Transverse colon (tissue), 4 donors: ENCODE measurements at regions not wholly inside any gene's neighbourhood (a gene's known extent, or its start where the extent isn't known, plus 50 kb on each side); places are given as distances from the start of the nearest gene placed in this dataset.

Experiments used
- DNase-seq: peaks from one replicate; pipeline ENCODE4 v3.0.0-alpha.2; 2019
- H3K27ac ChIP-seq, 4 donors: fragments of 200-600 bp; sonication (generic); 2 replicates each; pipeline ENCODE4 v1.5.1; 2016 to 2018; ENCODE audit warnings: inconsistent platforms in 4 of 4
- H3K27me3 ChIP-seq: fragments of 200-600 bp; sonication (generic); 2 replicates; pipeline ENCODE4 v1.5.1; 2017; ENCODE audit warnings: inconsistent platforms
- H3K36me3 ChIP-seq, 4 donors: fragments of 200-600 bp; sonication (generic); 2 replicates each; pipeline ENCODE4 v1.5.1; 2017 to 2019; ENCODE audit warnings: inconsistent platforms in 4 of 4
- H3K4me1 ChIP-seq, 4 donors: fragments of 200-600 bp; sonication (generic); 2 replicates each; pipeline ENCODE4 v1.5.1; 2017 to 2020; ENCODE audit warnings: inconsistent platforms in 4 of 4
- H3K4me3 ChIP-seq, 4 donors: fragments of 200-600 bp; sonication (generic); 1 replicate in 1 of 4; 2 replicates in 3 of 4; pipeline versions ENCODE4 v1.5.1 to v1.6.1; 2017 to 2019; ENCODE audit warnings: inconsistent platforms in 4 of 4
- H3K9me3 ChIP-seq, 2 donors: fragments of 200-600 bp; sonication (generic); 2 replicates each; pipeline ENCODE4 v1.5.1; 2017 to 2019; ENCODE audit warnings: inconsistent platforms in 2 of 2
- CTCF ChIP-seq, 5 experiments: fragments of 200-600 bp in 3 of 5; fragments of 450-650 bp in 2 of 5; sonication (generic) in 3 of 5; IDR thresholded peaks; 1 replicate in 2 of 5; 2 replicates in 3 of 5; pipeline ENCODE4 v1.5.1; 2016 to 2017; ENCODE audit warnings: antibody characterized with exemption in 5 of 5, inconsistent platforms in 3 of 5, mild to moderate bottlenecking in 2 of 5, moderate library complexity in 1 of 5
- EP300 ChIP-seq: sonication (generic); formaldehyde crosslinking; IDR thresholded peaks from one replicate; pipeline ENCODE4 v1.6.1; 2017; ENCODE audit warnings: antibody characterized with exemption, low read depth
- POLR2A ChIP-seq: fragments of 450-650 bp; IDR thresholded peaks from one replicate; pipeline ENCODE4 v1.6.1; 2016; ENCODE audit warnings: antibody characterized with exemption, mild to moderate bottlenecking, moderate library complexity
- POLR2AphosphoS5 ChIP-seq, 3 donors: sonication (generic); formaldehyde crosslinking; IDR thresholded peaks; one replicate each; pipeline ENCODE4 v1.6.1; 2016; ENCODE audit warnings: antibody characterized with exemption in 3 of 3
- WGBS, 2 donors: methylation state at CpG; one replicate each; pipeline ENCODE4 v1.1.5; 2018; ENCODE audit warnings: low coverage in 1 of 2; 5-methylcytosine and 5-hydroxymethylcytosine counted together
- in situ Hi-C, 4 donors: fragments of 200-750 bp; cut with MboI; loops; one replicate each; pipeline versions ENCODE4 v1.15.0 to v1.15.1; 2017; ENCODE audit warnings: low sequenced_read_pairs in 3 of 4, low pct_ligation_motif_present in 1 of 4, low pct_unique_long_range_greater_than_20kb in 1 of 4
- intact Hi-C: fragments of 100-400 bp; cut with DNase I; formaldehyde crosslinking; loops from one replicate; pipeline ENCODE4 v1.15.1; 2023; ENCODE audit warnings: low total_unique reads

- Histone ChIP-seq H3K4me1 (no peaks in the 10 kb centered on the region), H3K4me3 (no peak overlapping the region), H3K9me3 (no peaks in the 10 kb centered on the region), H3K36me3 (no peaks in the 10 kb centered on the region), H3K27me3 (no peaks in the 10 kb centered on the region), H3K27ac (no peak overlapping the region)
- intact Hi-C loops (no loop called here), in situ Hi-C loops (no loop called here)
- WGBS, 2 donors, result 48 to 50% methylated on average over 1 of the region's 1 CpG
- TF ChIP-seq CTCF (IDR thresholded peaks at IDR 0.05) (no peak), POLR2AphosphoS5 (IDR thresholded peaks at IDR 0.05) (no peak), EP300 (no peak), POLR2A (no peak)
- DNase-seq, result no peak
Measured at GRCh38 chr9:17064558-17064957, 70.3 kb upstream of the CNTLN start.

GRCh38 chr9:17063535-17064135 lies 71.2 kb upstream of the CNTLN start:
- Histone ChIP-seq H3K36me3 (no peaks in the 10 kb centered on the region), H3K4me3 (no peak overlapping the region), H3K9me3 (no peaks in the 10 kb centered on the region), H3K4me1 (no peaks in the 10 kb centered on the region), H3K27me3 (no peaks in the 10 kb centered on the region), H3K27ac (no peak overlapping the region)
- WGBS, 2 donors, result 20 to 40% methylated on average over 1 to 2 of the region's 2 CpGs
- DNase-seq, result no peak
- TF ChIP-seq EP300 (no peak), CTCF (IDR thresholded peaks at IDR 0.05) (peak; percentile 52 to 66 (median 59)), POLR2AphosphoS5 (IDR thresholded peaks at IDR 0.05) (no peak)
- intact Hi-C loops, result no loop called here
- in situ Hi-C loops, result no loop called here

- WGBS, 2 donors, result 0 to 82% methylated on average over 1 of the region's 1 CpG
- in situ Hi-C loops, result no loop called here
- TF ChIP-seq CTCF (IDR thresholded peaks at IDR 0.05) (no peak), POLR2A (no peak), POLR2AphosphoS5 (IDR thresholded peaks at IDR 0.05) (no peak), EP300 (no peak)
Measured at GRCh38 chr9:17062497-17062896, 72.3 kb upstream of the CNTLN start.

GRCh38 chr9:17060450-17060849 lies 74.4 kb upstream of the CNTLN start:
- in situ Hi-C loops, result no loop called here
- no peak for DNase-seq
- Histone ChIP-seq H3K36me3 (no peaks in the 10 kb centered on the region), H3K27me3 (no peaks in the 10 kb centered on the region), H3K27ac (no peak overlapping the region), H3K9me3 (no peaks in the 10 kb centered on the region), H3K4me3 (no peak overlapping the region), H3K4me1 (no peaks in the 10 kb centered on the region)
- intact Hi-C loops, result no loop called here
- no peak for TF ChIP-seq EP300
- TF ChIP-seq POLR2A, result no peak

More at GRCh38 chr9:17062497-17062896, 72.3 kb upstream of the CNTLN start:
- Histone ChIP-seq H3K27me3 (no peaks in the 10 kb centered on the region), H3K4me3 (no peak overlapping the region), H3K4me1 (no peaks in the 10 kb centered on the region), H3K9me3 (no peaks in the 10 kb centered on the region), H3K27ac (no peak overlapping the region), H3K36me3 (no peaks in the 10 kb centered on the region)
- DNase-seq, result no peak
- intact Hi-C loops, result no loop called here

- intact Hi-C loops (no loop called here), in situ Hi-C loops (no loop called here)
- no peaks in the 10 kb centered on the region for H3K27me3 ChIP-seq
- no peak overlapping the region for H3K4me3 ChIP-seq
- no peak overlapping the region for H3K27ac ChIP-seq
- H3K4me1 ChIP-seq, result no peaks in the 10 kb centered on the region
- H3K36me3 ChIP-seq, result no peaks in the 10 kb centered on the region
- 83 to 100% methylated on average over 1 of the region's 1 CpG for WGBS, 2 donors
- TF ChIP-seq CTCF (IDR thresholded peaks at IDR 0.05) (no peak), EP300 (no peak), POLR2A (no peak), POLR2AphosphoS5 (IDR thresholded peaks at IDR 0.05) (no peak)
- no peaks in the 10 kb centered on the region for H3K9me3 ChIP-seq
- no peak for DNase-seq
Measured at GRCh38 chr9:17059465-17059864, 75.4 kb upstream of the CNTLN start.
